ENCODE measurements at regions not wholly inside any gene's neighbourhood (a gene's known extent, or its start where the extent isn't known, plus 50 kb on each side); places are given as distances from the start of the nearest gene placed in this dataset.

- Histone ChIP-seq H3K36me3 (replicated peaks in 1 of 2) (no peaks in the 10 kb centered on the region), H3K9me3 (replicated peaks in 1 of 3) (no peaks in the 10 kb centered on the region), H3K4me1 (replicated peaks in 1 of 2) (no peaks in the 10 kb centered on the region), H3K27me3 (no peaks in the 10 kb centered on the region), H3K4me3 (no peak overlapping the region), H3K27ac (no peak overlapping the region)
- no peak for DNase-seq
- intact Hi-C loops (cut with DNase I): no loop called here
- TF ChIP-seq CTCF (IDR thresholded peaks at IDR 0.05) (no peak), POLR2A (IDR thresholded peaks at IDR 0.05) (no peak)
These were observed 188.2 kb upstream of the ANO3 start for GRCh38 chr11:26143566-26144290.

GRCh38 chr11:26144291-26144690 is 187.6 kb upstream of the ANO3 start:
- H3K4me1 ChIP-seq (replicated peaks in 1 of 2): no peaks in the 10 kb centered on the region
- no peak overlapping the region for H3K4me3 ChIP-seq
- no peak for TF ChIP-seq CTCF (IDR thresholded peaks at IDR 0.05)
- intact Hi-C loops (cut with DNase I): no loop called here
- H3K9me3 ChIP-seq (replicated peaks in 1 of 3): no peaks in the 10 kb centered on the region
- H3K36me3 ChIP-seq (replicated peaks in 1 of 2): no peaks in the 10 kb centered on the region
- H3K27ac ChIP-seq: no peak overlapping the region
- no peaks in the 10 kb centered on the region for H3K27me3 ChIP-seq
- DNase-seq: no peak
- 40 to 91% (median 63%) methylated on average over 2 of the region's 2 CpGs for WGBS, 4 donors

GRCh38 chr11:26144911-26145310 is 187.0 kb upstream of the ANO3 start:
- DNase-seq: no peak
- TF ChIP-seq POLR2A (IDR thresholded peaks at IDR 0.05): no peak
- TF ChIP-seq CTCF (IDR thresholded peaks at IDR 0.05): no peak
- intact Hi-C loops (cut with DNase I): no loop called here
- H3K36me3 ChIP-seq (replicated peaks in 1 of 2): no peaks in the 10 kb centered on the region
- no peaks in the 10 kb centered on the region for H3K4me1 ChIP-seq (replicated peaks in 1 of 2)
- H3K9me3 ChIP-seq (replicated peaks in 1 of 3): no peaks in the 10 kb centered on the region
- H3K27ac ChIP-seq: no peak overlapping the region
- H3K27me3 ChIP-seq: no peaks in the 10 kb centered on the region
- no peak overlapping the region for H3K4me3 ChIP-seq

GRCh38 chr11:26149585-26149984 is 182.3 kb upstream of the ANO3 start:
- H3K9me3 ChIP-seq (replicated peaks in 1 of 3): no peaks in the 10 kb centered on the region
- H3K36me3 ChIP-seq (replicated peaks in 1 of 2): no peaks in the 10 kb centered on the region
- intact Hi-C loops (cut with DNase I): no loop called here
- TF ChIP-seq POLR2A (IDR thresholded peaks at IDR 0.05) (no peak), CTCF (IDR thresholded peaks at IDR 0.05) (no peak)
- DNase-seq: no peak
- WGBS, 4 donors: 92 to 94% (median 93%) methylated on average over 19 to 21 of the region's 21 CpGs
- no peak overlapping the region for H3K27ac ChIP-seq
- H3K27me3 ChIP-seq: no peaks in the 10 kb centered on the region
- no peak overlapping the region for H3K4me3 ChIP-seq
- no peaks in the 10 kb centered on the region for H3K4me1 ChIP-seq (replicated peaks in 1 of 2)

Data from adrenal gland (tissue), 9 donors.